ENCODE measurements at regions not wholly inside any gene's neighbourhood (a gene's known extent, or its start where the extent isn't known, plus 50 kb on each side); places are given as distances from the start of the nearest gene placed in this dataset.

- CTCF ChIA-PET, result no interaction called here
- H3K4me1 Mint-ChIP-seq (ENCODE audit: low read depth), result no peaks in the 10 kb centered on the region
Observed at GRCh38 chr7:132066761-132067171, 509.5 kb downstream of the PLXNA4 start.

GRCh38 chr7:132065989-132066603, 509.7 kb upstream of the PODXL start:
- intact Hi-C loops (cut with DNase I, micrococcal nuclease), result no loop called here
- Histone ChIP-seq H3K27ac (ENCODE audit: low read depth in 1 of 2, low read length in 2 of 2) (no peak overlapping the region), H3K4me3 (ENCODE audit: low read length) (no peak overlapping the region), H3K36me3 (ENCODE audit: insufficient read depth, low read length) (no peaks in the 10 kb centered on the region), H3K4me1 (ENCODE audit: insufficient read depth, low read length) (no peaks in the 10 kb centered on the region), H3K9me3 (ENCODE audit: control insufficient read depth in 1 of 2, insufficient read depth in 1 of 2, low read length in 2 of 2) (no peaks in the 10 kb centered on the region), H3K27me3 (ENCODE audit: control insufficient read depth in 1 of 2, insufficient read depth in 2 of 2, low read length in 2 of 2) (no peaks in the 10 kb centered on the region)
- ATAC-seq (ENCODE audit: poor library complexity), result no peak
- ChIA-PET CTCF (no interaction called here), POLR2A (no interaction called here)
- Mint-ChIP-seq H3K4me3 (no peak overlapping the region), H3K36me3 (ENCODE audit: low read depth) (no peaks in the 10 kb centered on the region), H3K9me3 (no peaks in the 10 kb centered on the region), H3K27ac (no peak overlapping the region), H3K27me3 (peaks cover 13% of the 10 kb centered on the region), H3K4me1 (ENCODE audit: low read depth) (no peaks in the 10 kb centered on the region)
- no peak for TF ChIP-seq CTCF (IDR thresholded peaks at IDR 0.05)
- DNase-seq, result no peak

More at GRCh38 chr7:132066761-132067171, 509.5 kb downstream of the PLXNA4 start:
- Mint-ChIP-seq H3K36me3 (ENCODE audit: low read depth) (no peaks in the 10 kb centered on the region), H3K27ac (no peak overlapping the region), H3K27me3 (peaks cover 13% of the 10 kb centered on the region), H3K4me3 (no peak overlapping the region), H3K9me3 (no peaks in the 10 kb centered on the region)
- no peaks in the 10 kb centered on the region for H3K4me1 ChIP-seq (ENCODE audit: insufficient read depth, low read length)
- no peaks in the 10 kb centered on the region for H3K27me3 ChIP-seq (ENCODE audit: control insufficient read depth in 1 of 2, insufficient read depth in 2 of 2, low read length in 2 of 2)
- ATAC-seq (ENCODE audit: poor library complexity) (no peak), DNase-seq (no peak)
- TF ChIP-seq CTCF (IDR thresholded peaks at IDR 0.05), result no peak
- H3K4me3 ChIP-seq (ENCODE audit: low read length), result no peak overlapping the region
- POLR2A ChIA-PET, result no interaction called here
- intact Hi-C loops (cut with DNase I, micrococcal nuclease), result no loop called here
- H3K36me3 ChIP-seq (ENCODE audit: insufficient read depth, low read length), result no peaks in the 10 kb centered on the region
- H3K9me3 ChIP-seq (ENCODE audit: control insufficient read depth in 1 of 2, insufficient read depth in 1 of 2, low read length in 2 of 2), result no peaks in the 10 kb centered on the region
- no peak overlapping the region for H3K27ac ChIP-seq (ENCODE audit: low read depth in 1 of 2, low read length in 2 of 2)

- CTCF ChIA-PET, result no interaction called here
- TF ChIP-seq CTCF (IDR thresholded peaks at IDR 0.05), result no peak
Observed at GRCh38 chr7:132065193-132065988, 509.0 kb upstream of the PODXL start.

More at GRCh38 chr7:132065193-132065988, 509.0 kb upstream of the PODXL start:
- DNase-seq (no peak), ATAC-seq (ENCODE audit: poor library complexity) (no peak)
- Histone ChIP-seq H3K4me3 (ENCODE audit: low read length) (no peak overlapping the region), H3K27me3 (ENCODE audit: control insufficient read depth in 1 of 2, insufficient read depth in 2 of 2, low read length in 2 of 2) (no peaks in the 10 kb centered on the region), H3K27ac (ENCODE audit: low read depth in 1 of 2, low read length in 2 of 2) (no peak overlapping the region), H3K4me1 (ENCODE audit: insufficient read depth, low read length) (no peaks in the 10 kb centered on the region), H3K36me3 (ENCODE audit: insufficient read depth, low read length) (no peaks in the 10 kb centered on the region), H3K9me3 (ENCODE audit: control insufficient read depth in 1 of 2, insufficient read depth in 1 of 2, low read length in 2 of 2) (no peaks in the 10 kb centered on the region)
- Mint-ChIP-seq H3K27me3 (peaks cover 13% of the 10 kb centered on the region), H3K27ac (no peak overlapping the region), H3K4me1 (ENCODE audit: low read depth) (no peaks in the 10 kb centered on the region), H3K9me3 (no peaks in the 10 kb centered on the region), H3K36me3 (ENCODE audit: low read depth) (no peaks in the 10 kb centered on the region), H3K4me3 (no peak overlapping the region)
- intact Hi-C loops (cut with DNase I, micrococcal nuclease), result no loop called here
- POLR2A ChIA-PET, result no interaction called here
